HG03354 (cell line): ENCODE measurements at regions not wholly inside any gene's neighbourhood (a gene's known extent, or its start where the extent isn't known, plus 50 kb on each side); places are given as distances from the start of the nearest gene placed in this dataset.
"Not testable (repeated sequence)": the region's sequence is repeated elsewhere in the genome, so short reads cannot be mapped to it uniquely, and the experiment has no call there.

Source experiments
- ATAC-seq: cut with Tn5 transposase; IDR thresholded peaks from one replicate; pipeline ENCODE4 v1.9.1; 2021; ENCODE audit warnings: mild to moderate bottlenecking; ENCODE audit not compliant: unreplicated experiment, poor library complexity, severe bottlenecking

- ATAC-seq: no peak
Measured at GRCh38 chrX:128846385-128846784, 676.9 kb downstream of the SMARCA1 start.

- ATAC-seq: no peak
Measured at GRCh38 chrX:128818690-128819089, 704.6 kb downstream of the SMARCA1 start.

GRCh38 chrX:128816919-128817318 lies 706.4 kb downstream of the SMARCA1 start:
- ATAC-seq: no peak

GRCh38 chrX:128807367-128807766 lies 715.9 kb downstream of the SMARCA1 start:
- no peak for ATAC-seq

- ATAC-seq: no peak
Measured at GRCh38 chrX:128805236-128805635, 718.1 kb downstream of the SMARCA1 start.

- no peak for ATAC-seq
Measured at GRCh38 chrX:128804828-128805227, 718.5 kb downstream of the SMARCA1 start.

GRCh38 chrX:128800138-128800537 lies 723.2 kb downstream of the SMARCA1 start:
- no peak for ATAC-seq

- ATAC-seq: not testable (repeated sequence)
Measured at GRCh38 chrX:128783139-128783538, 730.9 kb upstream of the ACTRT1 start.

GRCh38 chrX:128781506-128781905 lies 729.3 kb upstream of the ACTRT1 start:
- no peak for ATAC-seq

GRCh38 chrX:128780934-128781333 lies 728.7 kb upstream of the ACTRT1 start:
- ATAC-seq: no peak

GRCh38 chrX:128769495-128769894 lies 717.3 kb upstream of the ACTRT1 start:
- no peak for ATAC-seq

GRCh38 chrX:128759745-128760144 lies 707.5 kb upstream of the ACTRT1 start:
- no peak for ATAC-seq

- no peak for ATAC-seq
Measured at GRCh38 chrX:128759177-128759576, 707.0 kb upstream of the ACTRT1 start.

GRCh38 chrX:128754130-128754529 lies 701.9 kb upstream of the ACTRT1 start:
- ATAC-seq: no peak

- ATAC-seq: no peak
Measured at GRCh38 chrX:128739539-128739938, 687.3 kb upstream of the ACTRT1 start.

GRCh38 chrX:128728943-128729342 lies 676.7 kb upstream of the ACTRT1 start:
- ATAC-seq: no peak

- ATAC-seq: no peak
Measured at GRCh38 chrX:128717635-128718578, 665.7 kb upstream of the ACTRT1 start.

GRCh38 chrX:128714425-128714824 lies 662.2 kb upstream of the ACTRT1 start:
- no peak for ATAC-seq

- no peak for ATAC-seq
Measured at GRCh38 chrX:128699716-128700285, 647.6 kb upstream of the ACTRT1 start.

- ATAC-seq: no peak
Measured at GRCh38 chrX:128698573-128699181, 646.5 kb upstream of the ACTRT1 start.

GRCh38 chrX:128691872-128692271 lies 639.7 kb upstream of the ACTRT1 start:
- no peak for ATAC-seq
